Neural cell (in vitro differentiated cells): ENCODE measurements at regions not wholly inside any gene's neighbourhood (a gene's known extent, or its start where the extent isn't known, plus 50 kb on each side); places are given as distances from the start of the nearest gene placed in this dataset.

ENCODE experiments used
- H2AFZ ChIP-seq: fragments of 200-600, 300-800 bp; sonication (generic), shearing (Covaris generic); 2 replicates; pipeline ENCODE4 v1.6.0; 2014; ENCODE audit warnings: low read depth, mild to moderate bottlenecking, antibody characterized with exemption, low read length, moderate library complexity
- H3F3A ChIP-seq: fragments of 200-600 bp; shearing (Covaris generic); 2 replicates; pipeline ENCODE4 v1.6.1; 2016; ENCODE audit warnings: mild to moderate bottlenecking, moderate library complexity, mixed read lengths, antibody characterized with exemption, low read length; ENCODE audit not compliant: insufficient read depth, poor library complexity, severe bottlenecking
- H3K27ac ChIP-seq: fragments of 200-600, 300-800 bp; sonication (generic), shearing (Covaris generic); 2 replicates; pipeline ENCODE4 v1.5.1; 2014; ENCODE audit warnings: mild to moderate bottlenecking, low read length, moderate library complexity
- H3K27me3 ChIP-seq: fragments of 300-800, 200-600 bp; sonication (generic), shearing (Covaris generic); 2 replicates; pipeline ENCODE4 v1.6.0; 2014; ENCODE audit warnings: mild to moderate bottlenecking, low read depth, low read length, moderate library complexity; ENCODE audit not compliant: insufficient read depth
- H3K36me3 ChIP-seq: fragments of 300-800, 200-600 bp; sonication (generic), shearing (Covaris generic); 2 replicates; pipeline ENCODE4 v1.5.1; 2014; ENCODE audit warnings: mild to moderate bottlenecking, antibody characterized with exemption, low read length, moderate library complexity; ENCODE audit not compliant: insufficient read depth
- H3K4me2 ChIP-seq: fragments of 300-800, 200-600 bp; sonication (generic), shearing (Covaris generic); 2 replicates; pipeline ENCODE4 v1.6.0; 2014; ENCODE audit warnings: mild to moderate bottlenecking, low read length
- H3K4me3 ChIP-seq: fragments of 300-800, 200-600 bp; sonication (generic), shearing (Covaris generic); 2 replicates; pipeline ENCODE4 v1.5.1; 2014; ENCODE audit warnings: mild to moderate bottlenecking, low read length, moderate library complexity
- H3K79me2 ChIP-seq: fragments of 200-600 bp; shearing (Covaris generic); replicated peaks from 2 replicates; pipeline ENCODE4 v1.6.0; 2014; ENCODE audit warnings: mild to moderate bottlenecking, low read length, moderate library complexity; ENCODE audit not compliant: insufficient read depth
- H3K9ac ChIP-seq: fragments of 300-800, 200-600 bp; sonication (generic), shearing (Covaris generic); 2 replicates; pipeline ENCODE4 v1.6.1; 2016; ENCODE audit warnings: mild to moderate bottlenecking, low read length, mixed read lengths
- H3K9me2 ChIP-seq: fragments of 200-600 bp; shearing (Covaris generic); 2 replicates; pipeline ENCODE4 v1.6.1; 2016; ENCODE audit warnings: mild to moderate bottlenecking, low read length, mixed read lengths; ENCODE audit not compliant: insufficient read depth
- H3K9me3 ChIP-seq: fragments of 200-600, 300-800 bp; sonication (generic), shearing (Covaris generic); 2 replicates; pipeline ENCODE4 v1.6.1; 2016; ENCODE audit warnings: mild to moderate bottlenecking, mixed run types, low read length, moderate library complexity, mixed read lengths
- H4K20me1 ChIP-seq: fragments of 200-600 bp; shearing (Covaris generic); 2 replicates; pipeline ENCODE4 v1.6.1; 2016; ENCODE audit warnings: mild to moderate bottlenecking, mixed run types; ENCODE audit not compliant: insufficient read depth
- CTCF ChIP-seq: fragments of 450-650 bp; IDR thresholded peaks from 2 replicates; pipeline ENCODE4 v1.5.1; 2014; ENCODE audit warnings: antibody characterized with exemption, mild to moderate bottlenecking, moderate library complexity; ENCODE audit not compliant: poor library complexity, severe bottlenecking
- EP300 ChIP-seq: fragments of 450-650 bp; conservative IDR thresholded peaks from 2 replicates; pipeline ENCODE4 v1.6.1; 2014; ENCODE audit warnings: antibody characterized with exemption, mild to moderate bottlenecking, moderate library complexity; ENCODE audit not compliant: poor library complexity, severe bottlenecking
- EZH2 ChIP-seq: fragments of 200-600, 300-800 bp; shearing (Covaris generic), sonication (generic); IDR thresholded peaks from 2 replicates; pipeline ENCODE4 v1.6.1; 2014; ENCODE audit warnings: antibody characterized with exemption, low read length, borderline replicate concordance, mild to moderate bottlenecking; ENCODE audit not compliant: insufficient read depth, poor library complexity, severe bottlenecking
- MXI1 ChIP-seq: fragments of 450-650 bp; conservative IDR thresholded peaks from 2 replicates; pipeline ENCODE4 v1.6.1; 2014; ENCODE audit warnings: antibody characterized with exemption, mild to moderate bottlenecking; ENCODE audit not compliant: poor library complexity, severe bottlenecking
- POLR2AphosphoS5 ChIP-seq: IDR thresholded peaks from 2 replicates; pipeline ENCODE4 v1.6.1; 2012
- RAD21 ChIP-seq: fragments of 450-650 bp; conservative IDR thresholded peaks from 2 replicates; pipeline ENCODE4 v1.6.1; 2014; ENCODE audit warnings: antibody characterized with exemption, mild to moderate bottlenecking, moderate library complexity
- REST ChIP-seq: IDR thresholded peaks from 2 replicates; pipeline ENCODE4 v1.6.1; 2012; ENCODE audit warnings: borderline replicate concordance
- SMC3 ChIP-seq: fragments of 450-650 bp; conservative IDR thresholded peaks from 2 replicates; pipeline ENCODE4 v1.6.1; 2014; ENCODE audit warnings: antibody characterized with exemption, mild to moderate bottlenecking, moderate library complexity; ENCODE audit not compliant: poor library complexity
- TAF1 ChIP-seq: IDR thresholded peaks from 2 replicates; pipeline ENCODE4 v1.6.1; 2012; ENCODE audit warnings: low read depth

- Histone ChIP-seq H3K79me2 (no peaks in the 10 kb centered on the region), H3F3A (no peaks in the 10 kb centered on the region), H4K20me1 (no peaks in the 10 kb centered on the region), H3K4me2 (no peak overlapping the region), H3K9ac (no peak overlapping the region), H3K27ac (no peak overlapping the region), H3K4me3 (no peak overlapping the region), H3K27me3 (no peaks in the 10 kb centered on the region), H3K9me2 (no peaks in the 10 kb centered on the region), H3K36me3 (no peaks in the 10 kb centered on the region), H3K9me3 (no peaks in the 10 kb centered on the region), H2AFZ (no peak overlapping the region)
- TF ChIP-seq CTCF (no peak), TAF1 (no peak), RAD21 (no peak), MXI1 (no peak), SMC3 (no peak), EP300 (no peak), REST (no peak), POLR2AphosphoS5 (no peak), EZH2 (no peak)
Observed at GRCh38 chr13:106089261-106089980, 446.0 kb downstream of the EFNB2 start.

GRCh38 chr13:106088085-106088484, 447.4 kb downstream of the EFNB2 start:
- H3F3A ChIP-seq = no peaks in the 10 kb centered on the region
- no peak overlapping the region for H3K27ac ChIP-seq
- no peaks in the 10 kb centered on the region for H3K79me2 ChIP-seq
- no peaks in the 10 kb centered on the region for H3K27me3 ChIP-seq
- H3K36me3 ChIP-seq = no peaks in the 10 kb centered on the region
- no peak overlapping the region for H3K4me2 ChIP-seq
- H4K20me1 ChIP-seq = no peaks in the 10 kb centered on the region
- H3K4me3 ChIP-seq = no peak overlapping the region
- no peak overlapping the region for H3K9ac ChIP-seq
- no peak overlapping the region for H2AFZ ChIP-seq
- no peaks in the 10 kb centered on the region for H3K9me3 ChIP-seq
- TF ChIP-seq RAD21 (no peak), TAF1 (no peak), REST (no peak), SMC3 (no peak)
- H3K9me2 ChIP-seq = no peaks in the 10 kb centered on the region
